SK-N-SH treated with all-trans-retinoic acid at 6 μM for 48 hours (cell line): ENCODE measurements at regions not wholly inside any gene's neighbourhood (a gene's known extent, or its start where the extent isn't known, plus 50 kb on each side); places are given as distances from the start of the nearest gene placed in this dataset.

ENCODE experiments used
- ISL1 ChIP-seq: fragments of 250-450 bp; sonication (Bioruptor Pico); IDR thresholded peaks from 2 replicates; pipeline ENCODE4 v2.1.2; 2022; ENCODE audit warnings: mild to moderate bottlenecking, moderate library complexity
- RARB ChIP-seq: fragments of 250-450 bp; sonication (Bioruptor Pico); IDR thresholded peaks from 2 replicates; pipeline ENCODE4 v1.8.0; 2021; ENCODE audit warnings: mild to moderate bottlenecking, moderate library complexity
- SNAI2 ChIP-seq: fragments of 250-450 bp; sonication (Bioruptor Pico); IDR thresholded peaks from 2 replicates; pipeline ENCODE4 v1.5.0; 2020; ENCODE audit warnings: mild to moderate bottlenecking, moderate library complexity
- ZC3H10 ChIP-seq: fragments of 250-450 bp; sonication (Bioruptor Pico); IDR thresholded peaks from 2 replicates; pipeline ENCODE4 v1.5.1; 2021; ENCODE audit warnings: mild to moderate bottlenecking, moderate library complexity
- ZFP3 ChIP-seq: fragments of 250-450 bp; sonication (Bioruptor Pico); IDR thresholded peaks from 2 replicates; pipeline ENCODE4 v1.5.0; 2020; ENCODE audit warnings: mild to moderate bottlenecking, moderate library complexity
- ZFP30 ChIP-seq: fragments of 450-650 bp; formaldehyde crosslinking; IDR thresholded peaks from 2 replicates; pipeline ENCODE4 v1.5.0; 2022; ENCODE audit warnings: mild to moderate bottlenecking, moderate library complexity
- ZNF565 ChIP-seq: fragments of 450-650 bp; formaldehyde crosslinking; conservative IDR thresholded peaks from 2 replicates; pipeline ENCODE4 v1.5.0; 2020; ENCODE audit warnings: low read depth, mild to moderate bottlenecking, moderate library complexity
- ZNF70 ChIP-seq: fragments of 450-650 bp; formaldehyde crosslinking; IDR thresholded peaks from 2 replicates; pipeline ENCODE4 v1.5.0; 2020; ENCODE audit warnings: mild to moderate bottlenecking, moderate library complexity
- TF ChIP-seq, protein P1 (sequence below): fragments of 250-450 bp; sonication (Bioruptor Pico); IDR thresholded peaks from 2 replicates; pipeline ENCODE4 v1.8.0; 2020; ENCODE audit warnings: mild to moderate bottlenecking, moderate library complexity, borderline replicate concordance
- TF ChIP-seq, protein P2 (sequence below): fragments of 250-450 bp; sonication (Bioruptor Pico); IDR thresholded peaks from 2 replicates; pipeline ENCODE4 v1.5.0; 2020; ENCODE audit warnings: mild to moderate bottlenecking, moderate library complexity
- TF ChIP-seq, protein P3 (sequence below): fragments of 250-450 bp; sonication (Bioruptor Pico); IDR thresholded peaks from 2 replicates; pipeline ENCODE4 v1.5.1; 2021; ENCODE audit warnings: mild to moderate bottlenecking, moderate library complexity

DNA sequence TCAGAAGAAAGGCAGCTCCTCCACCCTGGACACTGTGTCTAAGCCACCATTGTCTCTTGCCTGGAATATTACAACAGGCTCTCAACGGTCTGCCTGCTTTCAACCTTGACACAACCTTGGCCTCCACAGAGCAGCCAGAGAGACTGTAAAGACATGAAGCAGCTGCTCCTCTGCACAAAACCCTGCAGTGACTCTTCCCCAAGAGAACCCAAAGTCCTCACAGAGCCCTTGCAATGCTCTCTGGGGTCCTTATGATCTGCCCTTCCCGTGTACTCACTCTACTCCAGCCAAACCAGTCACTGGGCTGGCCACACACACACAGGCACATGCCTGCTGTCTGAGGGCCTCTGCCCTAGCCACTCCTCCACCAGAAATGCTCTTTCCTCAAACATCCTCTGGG, 75.9 kb upstream of the CPEB2 start:
- TF ChIP-seq ZNF565 (CRISPR knock-in tag) = no peak
- no peak for TF ChIP-seq ISL1 (CRISPR knock-in tag)
- no peak for TF ChIP-seq ZC3H10 (CRISPR knock-in tag)
- TF ChIP-seq ZFP30 (CRISPR knock-in tag) = no peak
- no peak for TF ChIP-seq RARB (CRISPR knock-in tag)
- TF ChIP-seq ZNF70 (CRISPR knock-in tag) = no peak
- TF ChIP-seq, protein P1, sequence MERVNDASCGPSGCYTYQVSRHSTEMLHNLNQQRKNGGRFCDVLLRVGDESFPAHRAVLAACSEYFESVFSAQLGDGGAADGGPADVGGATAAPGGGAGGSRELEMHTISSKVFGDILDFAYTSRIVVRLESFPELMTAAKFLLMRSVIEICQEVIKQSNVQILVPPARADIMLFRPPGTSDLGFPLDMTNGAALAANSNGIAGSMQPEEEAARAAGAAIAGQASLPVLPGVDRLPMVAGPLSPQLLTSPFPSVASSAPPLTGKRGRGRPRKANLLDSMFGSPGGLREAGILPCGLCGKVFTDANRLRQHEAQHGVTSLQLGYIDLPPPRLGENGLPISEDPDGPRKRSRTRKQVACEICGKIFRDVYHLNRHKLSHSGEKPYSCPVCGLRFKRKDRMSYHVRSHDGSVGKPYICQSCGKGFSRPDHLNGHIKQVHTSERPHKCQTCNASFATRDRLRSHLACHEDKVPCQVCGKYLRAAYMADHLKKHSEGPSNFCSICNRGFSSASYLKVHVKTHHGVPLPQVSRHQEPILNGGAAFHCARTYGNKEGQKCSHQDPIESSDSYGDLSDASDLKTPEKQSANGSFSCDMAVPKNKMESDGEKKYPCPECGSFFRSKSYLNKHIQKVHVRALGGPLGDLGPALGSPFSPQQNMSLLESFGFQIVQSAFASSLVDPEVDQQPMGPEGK (CRISPR knock-in tag) = no peak
- TF ChIP-seq, protein P2, sequence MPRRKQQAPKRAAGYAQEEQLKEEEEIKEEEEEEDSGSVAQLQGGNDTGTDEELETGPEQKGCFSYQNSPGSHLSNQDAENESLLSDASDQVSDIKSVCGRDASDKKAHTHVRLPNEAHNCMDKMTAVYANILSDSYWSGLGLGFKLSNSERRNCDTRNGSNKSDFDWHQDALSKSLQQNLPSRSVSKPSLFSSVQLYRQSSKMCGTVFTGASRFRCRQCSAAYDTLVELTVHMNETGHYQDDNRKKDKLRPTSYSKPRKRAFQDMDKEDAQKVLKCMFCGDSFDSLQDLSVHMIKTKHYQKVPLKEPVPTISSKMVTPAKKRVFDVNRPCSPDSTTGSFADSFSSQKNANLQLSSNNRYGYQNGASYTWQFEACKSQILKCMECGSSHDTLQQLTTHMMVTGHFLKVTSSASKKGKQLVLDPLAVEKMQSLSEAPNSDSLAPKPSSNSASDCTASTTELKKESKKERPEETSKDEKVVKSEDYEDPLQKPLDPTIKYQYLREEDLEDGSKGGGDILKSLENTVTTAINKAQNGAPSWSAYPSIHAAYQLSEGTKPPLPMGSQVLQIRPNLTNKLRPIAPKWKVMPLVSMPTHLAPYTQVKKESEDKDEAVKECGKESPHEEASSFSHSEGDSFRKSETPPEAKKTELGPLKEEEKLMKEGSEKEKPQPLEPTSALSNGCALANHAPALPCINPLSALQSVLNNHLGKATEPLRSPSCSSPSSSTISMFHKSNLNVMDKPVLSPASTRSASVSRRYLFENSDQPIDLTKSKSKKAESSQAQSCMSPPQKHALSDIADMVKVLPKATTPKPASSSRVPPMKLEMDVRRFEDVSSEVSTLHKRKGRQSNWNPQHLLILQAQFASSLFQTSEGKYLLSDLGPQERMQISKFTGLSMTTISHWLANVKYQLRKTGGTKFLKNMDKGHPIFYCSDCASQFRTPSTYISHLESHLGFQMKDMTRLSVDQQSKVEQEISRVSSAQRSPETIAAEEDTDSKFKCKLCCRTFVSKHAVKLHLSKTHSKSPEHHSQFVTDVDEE (CRISPR knock-in tag) = no peak
- no peak for TF ChIP-seq SNAI2 (CRISPR knock-in tag)
- TF ChIP-seq, protein P3, sequence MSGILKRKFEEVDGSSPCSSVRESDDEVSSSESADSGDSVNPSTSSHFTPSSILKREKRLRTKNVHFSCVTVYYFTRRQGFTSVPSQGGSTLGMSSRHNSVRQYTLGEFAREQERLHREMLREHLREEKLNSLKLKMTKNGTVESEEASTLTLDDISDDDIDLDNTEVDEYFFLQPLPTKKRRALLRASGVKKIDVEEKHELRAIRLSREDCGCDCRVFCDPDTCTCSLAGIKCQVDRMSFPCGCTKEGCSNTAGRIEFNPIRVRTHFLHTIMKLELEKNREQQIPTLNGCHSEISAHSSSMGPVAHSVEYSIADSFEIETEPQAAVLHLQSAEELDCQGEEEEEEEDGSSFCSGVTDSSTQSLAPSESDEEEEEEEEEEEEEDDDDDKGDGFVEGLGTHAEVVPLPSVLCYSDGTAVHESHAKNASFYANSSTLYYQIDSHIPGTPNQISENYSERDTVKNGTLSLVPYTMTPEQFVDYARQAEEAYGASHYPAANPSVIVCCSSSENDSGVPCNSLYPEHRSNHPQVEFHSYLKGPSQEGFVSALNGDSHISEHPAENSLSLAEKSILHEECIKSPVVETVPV (CRISPR knock-in tag) = no peak
- no peak for TF ChIP-seq ZFP3 (CRISPR knock-in tag)
